Heart left ventricle (tissue), 16 donors: ENCODE measurements at regions not wholly inside any gene's neighbourhood (a gene's known extent, or its start where the extent isn't known, plus 50 kb on each side); places are given as distances from the start of the nearest gene placed in this dataset.

Experiments
- ATAC-seq, 4 donors: fragments of 200-7000 bp; cut with Tn5 transposase; one replicate each; pipeline ENCODE4 v1.9.1; 2020 to 2022; ENCODE audit warnings: moderate library complexity in 4 of 4, mild to moderate bottlenecking in 3 of 4, moderate number of reproducible peaks in 1 of 4
- DNase-seq, 5 donors: peaks; one replicate each; pipeline ENCODE4 v3.0.0-alpha.2; 2020
- H3K27ac ChIP-seq, 12 donors: fragments of 200-600 bp; sonication (generic) in 4 of 12; one replicate each; pipeline versions ENCODE4 v1.5.0 to v1.8.0; 2016 to 2022; ENCODE audit warnings: mild to moderate bottlenecking in 2 of 12
- H3K27me3 ChIP-seq, 9 donors: fragments of 200-600 bp; sonication (generic) in 2 of 9; one replicate each; pipeline versions ENCODE4 v1.5.1 to v1.8.0; 2016 to 2022; ENCODE audit warnings: mild to moderate bottlenecking in 3 of 9
- H3K36me3 ChIP-seq, 9 donors: fragments of 200-600 bp; sonication (generic) in 2 of 9; one replicate each; pipeline versions ENCODE4 v1.5.0 to v1.8.0; 2018 to 2022; ENCODE audit warnings: mild to moderate bottlenecking in 2 of 9
- H3K4me1 ChIP-seq, 12 donors: fragments of 200-600 bp; sonication (generic) in 4 of 12; one replicate each; pipeline versions ENCODE4 v1.5.0 to v1.8.0; 2016 to 2022; ENCODE audit warnings: mild to moderate bottlenecking in 3 of 12
- H3K4me3 ChIP-seq, 12 donors: fragments of 200-600 bp; sonication (generic) in 4 of 12; one replicate each; pipeline versions ENCODE4 v1.5.0 to v1.8.0; 2017 to 2022; ENCODE audit warnings: mild to moderate bottlenecking in 9 of 12, moderate library complexity in 4 of 12
- H3K9me3 ChIP-seq, 12 donors: fragments of 200-600 bp; sonication (generic) in 4 of 12; one replicate each; pipeline versions ENCODE4 v1.5.0 to v1.8.0; 2016 to 2022; ENCODE audit warnings: mild to moderate bottlenecking in 1 of 12
- CTCF ChIP-seq, 12 donors: fragments of 200-600 bp; sonication (generic) in 4 of 12; IDR thresholded peaks; one replicate each; pipeline versions ENCODE4 v1.5.0 to v1.8.0; 2018 to 2022; ENCODE audit warnings: antibody characterized with exemption in 12 of 12, mild to moderate bottlenecking in 5 of 12
- POLR2A ChIP-seq, 2 donors: fragments of 450-650 bp; IDR thresholded peaks; one replicate each; pipeline ENCODE4 v1.6.1; 2017; ENCODE audit warnings: antibody characterized with exemption in 2 of 2, mild to moderate bottlenecking in 2 of 2, moderate library complexity in 2 of 2
- WGBS, 4 donors: extraction: QIAGEN DNeasy Blood & Tissue Kit in 2 of 4; methylation state at CpG; one replicate each; pipeline versions ENCODE4 v1.1.5 to v1.1.7; 2013 to 2018; 5-methylcytosine and 5-hydroxymethylcytosine counted together
- intact Hi-C, 10 donors: fragments of 100-400 bp; cut with DNase I; formaldehyde crosslinking; loops; one replicate each; pipeline versions ENCODE4 v1.11.1 to v1.14.2; 2022
- donor health status: ischemic (EF 13 %, LVEDD 7.1; RV severe dilation, severe dysfunction).
- donor health status: healthy with polysubstance abuse.
- donor health status: DM: no; HTN: yes; CAD: no.
- donor health status: DM: no; HTN: no; CAD: no.
- donor health status: ischemic (EF 25% LVEDD 6.9; RV normal size, moderate dysfunction).
- donor health status: ischemic (EF 25% LVEDD 5.7; RV mildly dilated, moderate dysfunction).
- donor health status: healthy.
- donor health status: DM: yes; HTN: yes; CAD: no.
- donor health status: ischemic (EF 35%, LVEDD 5.7; RV mildly dilated, moderate dysfunction).
- donor health status: nonischemic (EF 11% LVEDD 7.7; RV severe dilation, severe dysfunction).
- donor health status: DM: yes; HTN: yes; CAD: no.
- donor health status: PGD.
- donor health status: ischemic (EF 29% LVEDD 5.4; RV normal size, mild dysfunction).
- donor health status: nonischemic (EF 23%, LVEDD 6.1; RV moderate dilation, normal function).

GRCh38 chr2:122251566-122251965, 496.1 kb downstream of the TSN start:
- H3K27ac ChIP-seq = no peak overlapping the region
- peaks cover 0 to 11% (median 0%) of the 10 kb centered on the region in 9 donors for H3K27me3 ChIP-seq
- intact Hi-C loops = no loop called here
- no peak for DNase-seq
- no peaks in the 10 kb centered on the region for H3K4me1 ChIP-seq
- TF ChIP-seq CTCF (IDR thresholded peaks at IDR 0.05) (no peak), POLR2A (IDR thresholded peaks at IDR 0.05) (no peak)
- no peaks in the 10 kb centered on the region for H3K36me3 ChIP-seq
- H3K9me3 ChIP-seq = no peaks in the 10 kb centered on the region
- H3K4me3 ChIP-seq = no peak overlapping the region
- WGBS, 4 donors = 62 to 83% (median 74%) methylated on average over 2 of the region's 2 CpGs
- ATAC-seq = no peak

- Histone ChIP-seq H3K4me1 (no peaks in the 10 kb centered on the region), H3K4me3 (no peak overlapping the region), H3K27me3 (no peaks in the 10 kb centered on the region), H3K36me3 (no peaks in the 10 kb centered on the region), H3K27ac (no peak overlapping the region), H3K9me3 (no peaks in the 10 kb centered on the region)
- intact Hi-C loops = no loop called here
- TF ChIP-seq CTCF (IDR thresholded peaks at IDR 0.05) = no peak
- no peak for TF ChIP-seq POLR2A (IDR thresholded peaks at IDR 0.05)
- no peak for DNase-seq
- ATAC-seq = no peak
Measured at GRCh38 chr2:122255924-122256323, 500.5 kb downstream of the TSN start.

DNA sequence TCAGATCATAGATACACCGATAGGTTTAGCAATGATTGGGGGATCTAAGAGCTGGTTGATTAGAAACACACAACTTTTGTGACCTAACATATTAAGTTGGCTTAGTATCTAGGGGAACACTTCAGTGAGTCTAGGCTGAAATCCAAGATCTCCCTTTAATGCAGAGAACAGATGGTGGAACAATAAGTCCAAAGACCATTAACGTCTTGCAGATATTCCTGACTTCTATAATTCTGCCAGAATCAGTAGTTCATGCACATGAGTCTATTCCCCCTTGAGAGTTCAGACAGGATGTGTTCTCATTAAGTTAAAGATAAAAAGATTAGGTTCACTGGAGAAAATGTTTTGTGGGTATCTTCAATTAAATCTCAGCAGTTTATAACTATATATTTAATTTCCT, 506.5 kb downstream of the TSN start:
- Histone ChIP-seq H3K27me3 (no peaks in the 10 kb centered on the region), H3K4me3 (no peak overlapping the region), H3K4me1 (peaks cover 0 to 3% (median 0%) of the 10 kb centered on the region in 12 donors), H3K9me3 (no peaks in the 10 kb centered on the region), H3K36me3 (no peaks in the 10 kb centered on the region), H3K27ac (no peak overlapping the region)
- intact Hi-C loops = no loop called here
- ATAC-seq (peak in 1 of 4 donors; percentile 59), DNase-seq (no peak)
- 42 to 55% (median 48%) methylated on average over 2 of the region's 2 CpGs for WGBS, 4 donors
- no peak for TF ChIP-seq POLR2A (IDR thresholded peaks at IDR 0.05)
- TF ChIP-seq CTCF (IDR thresholded peaks at IDR 0.05) = no peak

DNA sequence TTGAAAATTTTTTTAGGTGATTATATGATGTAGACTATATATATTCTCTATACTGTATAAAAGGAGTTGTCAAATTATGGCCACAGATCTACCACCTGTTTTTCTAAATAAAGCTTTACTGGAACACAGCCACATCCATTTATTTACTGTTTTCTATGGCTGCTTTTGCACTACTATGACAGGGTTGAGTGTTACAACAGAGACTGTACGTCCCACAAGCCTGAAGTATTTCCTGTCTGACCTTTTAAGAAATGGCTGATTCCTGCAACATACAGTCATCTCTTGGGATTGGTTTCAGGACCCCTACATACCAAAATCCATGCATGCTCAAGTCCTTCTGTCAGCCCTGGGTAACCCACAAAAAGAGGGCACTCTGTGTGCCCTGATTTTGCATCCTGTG, 508.3 kb downstream of the TSN start:
- no peak for ATAC-seq
- WGBS, 4 donors = 32 to 44% (median 38%) methylated on average over 1 of the region's 1 CpG
- Histone ChIP-seq H3K4me3 (no peak overlapping the region), H3K27me3 (peaks cover 0 to 7% (median 0%) of the 10 kb centered on the region in 9 donors), H3K36me3 (no peaks in the 10 kb centered on the region), H3K9me3 (no peaks in the 10 kb centered on the region), H3K4me1 (peaks cover 0 to 3% (median 0%) of the 10 kb centered on the region in 12 donors), H3K27ac (no peak overlapping the region)
- DNase-seq = no peak
- intact Hi-C loops = no loop called here
- no peak for TF ChIP-seq CTCF (IDR thresholded peaks at IDR 0.05)
- TF ChIP-seq POLR2A (IDR thresholded peaks at IDR 0.05) = no peak
